HepG2 (cell line): ENCODE measurements at regions not wholly inside any gene's neighbourhood (a gene's known extent, or its start where the extent isn't known, plus 50 kb on each side); places are given as distances from the start of the nearest gene placed in this dataset.

Experiments
- ATAC-seq: fragments of 200-7000 bp; cut with Tn5 transposase; 3 replicates; pipeline ENCODE4 v1.9.1; 2020; ENCODE audit warnings: mild to moderate bottlenecking, moderate library complexity
- BruUV-seq: library from RNA; stranded (reverse); fragments of 400-500 nt; replicated peaks from 2 replicates; lab custom pipeline; 2021; lab: Mats Ljungman, UMichigan
- CTCF ChIA-PET: fragments of 300-600 bp; formaldehyde crosslinking; extraction: SDS; loops from one replicate; lab custom pipeline; 2021; ENCODE audit warnings: low total read pairs, inconsistent platforms, low intra/inter-chr PET ratio; lab: Yijun Ruan, JAX
- POLR2A ChIA-PET: fragments of 350-600 bp; sonication (Branson Sonifier 250); formaldehyde crosslinking; loops from one replicate; lab custom pipeline; 2020; ENCODE audit warnings: antibody characterized with exemption, inconsistent platforms; lab: Yijun Ruan, JAX
- DNase-seq: peaks from one replicate; pipeline ENCODE4 v3.0.0-alpha.2; 2015; ENCODE audit warnings: low spot score
- FAIRE-seq: peaks from 3 replicates; lab custom pipeline; 2011; peaks lifted over from hg19 to GRCh38; lab: Jason Lieb, UNC
- H2AFZ ChIP-seq: one replicate; pipeline ENCODE4 v1.6.1; 2011; ENCODE audit warnings: low read length, inconsistent platforms
- H3K27ac ChIP-seq: fragments of 300-600 bp; 3 replicates; pipeline ENCODE4 v1.8.0; 2011; ENCODE audit warnings: mixed run types, mild to moderate bottlenecking, mixed read lengths, low read length, inconsistent platforms; ENCODE audit not compliant: insufficient read depth; ENCODE audit errors: extremely low read length
- H3K27me3 ChIP-seq, 2 experiments: fragments of 200-600 bp in 1 of 2; 2 replicates in 1 of 2; 3 replicates in 1 of 2; pipeline versions ENCODE4 v1.6.0 to v1.8.0; 2011; ENCODE audit warnings: low read length in 2 of 2, mild to moderate bottlenecking in 2 of 2, moderate library complexity in 2 of 2, inconsistent platforms in 1 of 2; ENCODE audit not compliant: insufficient read depth in 2 of 2, control insufficient read depth in 1 of 2
- H3K36me3 ChIP-seq, 2 experiments: fragments of 200-600 bp in 1 of 2; replicated peaks in 1 of 2; 2 replicates in 1 of 2; 3 replicates in 1 of 2; pipeline versions ENCODE4 v1.5.1 to v1.8.0; 2011; ENCODE audit warnings: low read length in 2 of 2, inconsistent platforms in 1 of 2; ENCODE audit not compliant: insufficient read depth in 2 of 2, control insufficient read depth in 1 of 2
- H3K4me1 ChIP-seq: 2 replicates; pipeline ENCODE4 v1.5.1; 2012; ENCODE audit warnings: low read length, inconsistent platforms; ENCODE audit not compliant: insufficient read depth
- H3K4me2 ChIP-seq: 2 replicates; pipeline ENCODE4 v1.6.0; 2011; ENCODE audit warnings: low read depth, low read length, inconsistent platforms
- H3K4me3 ChIP-seq, 3 experiments: fragments of 200-600 bp in 1 of 3; sonication (generic), shearing (Covaris generic) in 1 of 3; replicated peaks in 1 of 3; 2 replicates each; pipeline ENCODE4 v1.5.1; 2011 to 2016; ENCODE audit warnings: low read length in 3 of 3, inconsistent platforms in 2 of 3, low read depth in 2 of 3, mild to moderate bottlenecking in 2 of 3, control low read depth in 1 of 3, mixed read lengths in 1 of 3; ENCODE audit not compliant: insufficient read depth in 1 of 3
- H3K79me2 ChIP-seq: one replicate; pipeline ENCODE4 v1.6.1; 2011; ENCODE audit warnings: low read length, inconsistent platforms; ENCODE audit not compliant: insufficient read depth
- H3K9ac ChIP-seq: 2 replicates; pipeline ENCODE4 v1.6.0; 2011; ENCODE audit warnings: mild to moderate bottlenecking, low read depth, low read length, inconsistent platforms; ENCODE audit not compliant: insufficient read depth
- H3K9me3 ChIP-seq: 2 replicates; pipeline ENCODE4 v1.5.1; 2012; ENCODE audit warnings: mild to moderate bottlenecking, low read length
- H4K20me1 ChIP-seq: 2 replicates; pipeline ENCODE4 v1.6.0; 2011; ENCODE audit warnings: inconsistent platforms, mild to moderate bottlenecking, low read length, moderate library complexity; ENCODE audit not compliant: insufficient read depth
- ARNTL ChIP-seq: sonication (generic); formaldehyde crosslinking; IDR thresholded peaks from 2 replicates; pipeline ENCODE4 v1.4.0; 2020; ENCODE audit warnings: mild to moderate bottlenecking, missing genetic modification reagents
- FOXK1 ChIP-seq: sonication (generic); formaldehyde crosslinking; IDR thresholded peaks from 2 replicates; pipeline ENCODE4 v1.4.0; 2020; ENCODE audit warnings: low read depth, missing genetic modification reagents, borderline replicate concordance
- KAT2B ChIP-seq: fragments of 150-350 bp; IDR thresholded peaks from 2 replicates; pipeline ENCODE4 v1.6.1; 2014; ENCODE audit warnings: low read depth, low read length, borderline replicate concordance
- SNAI1 ChIP-seq: sonication (generic); formaldehyde crosslinking; IDR thresholded peaks from 2 replicates; pipeline ENCODE4 v1.5.0; 2020; ENCODE audit warnings: mild to moderate bottlenecking, missing genetic modification reagents, borderline replicate concordance
- STAG1 ChIP-seq: sonication (generic); formaldehyde crosslinking; IDR thresholded peaks from 2 replicates; pipeline ENCODE4 v1.4.0; 2020; ENCODE audit warnings: missing genetic modification reagents
- SUZ12 ChIP-seq: fragments of 150-350 bp; IDR thresholded peaks from 2 replicates; pipeline ENCODE4 v1.6.1; 2014; ENCODE audit warnings: low read depth, low read length
- ZFP36L2 ChIP-seq: sonication (generic); formaldehyde crosslinking; IDR thresholded peaks from 2 replicates; pipeline ENCODE4 v1.4.0; 2020; ENCODE audit warnings: missing genetic modification reagents
- WGBS: methylation state at CpG from one replicate; pipeline ENCODE4 v1.1.6; 2017; ENCODE audit warnings: low lambda C conversion rate; 5-methylcytosine and 5-hydroxymethylcytosine counted together
- in situ Hi-C: cut with HindIII; loops from 2 replicates; pipeline ENCODE4 v1.10.0; 2017; ENCODE audit warnings: low pct_unique_long_range_greater_than_20kb; ENCODE audit not compliant: extremely low pct_ligation_motif_present
- intact Hi-C: fragments of 100-400 bp; cut with micrococcal nuclease; formaldehyde crosslinking; loops from one replicate; pipeline ENCODE4 v1.10.0; 2022; ENCODE audit not compliant: unreplicated experiment
- TF ChIP-seq, protein P1 (sequence below): sonication (generic); formaldehyde crosslinking; IDR thresholded peaks from 2 replicates; pipeline ENCODE4 v1.5.0; 2020; ENCODE audit warnings: mild to moderate bottlenecking, missing genetic modification reagents, moderate library complexity

DNA sequence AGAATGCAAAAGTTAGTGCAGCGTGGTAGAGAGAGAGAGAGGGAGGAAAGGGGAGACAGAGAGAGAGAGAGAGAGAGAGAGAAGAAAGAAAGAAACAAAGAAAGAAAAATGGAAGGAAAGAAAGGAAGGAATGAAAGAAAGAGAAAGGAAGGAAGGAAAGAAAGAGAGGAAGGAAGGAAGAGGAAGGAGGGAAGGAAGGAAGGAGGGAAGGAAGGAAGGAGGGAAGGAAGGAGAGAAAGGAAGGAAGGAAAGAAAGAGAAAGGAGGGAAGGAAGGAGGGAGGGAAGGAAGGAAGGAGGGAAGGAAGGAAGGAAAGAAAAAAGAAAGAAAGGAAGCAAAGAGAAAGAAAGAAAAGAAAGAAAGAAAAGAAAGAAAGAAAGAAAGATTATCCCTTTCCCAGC is 209.8 kb upstream of the MYO3A start (continued):
- TF ChIP-seq SUZ12, result no peak
- no peak for TF ChIP-seq ZFP36L2 (CRISPR knock-in tag)
- TF ChIP-seq KAT2B, result no peak
- no peak for TF ChIP-seq ARNTL (CRISPR knock-in tag)
- TF ChIP-seq FOXK1, result no peak

DNA sequence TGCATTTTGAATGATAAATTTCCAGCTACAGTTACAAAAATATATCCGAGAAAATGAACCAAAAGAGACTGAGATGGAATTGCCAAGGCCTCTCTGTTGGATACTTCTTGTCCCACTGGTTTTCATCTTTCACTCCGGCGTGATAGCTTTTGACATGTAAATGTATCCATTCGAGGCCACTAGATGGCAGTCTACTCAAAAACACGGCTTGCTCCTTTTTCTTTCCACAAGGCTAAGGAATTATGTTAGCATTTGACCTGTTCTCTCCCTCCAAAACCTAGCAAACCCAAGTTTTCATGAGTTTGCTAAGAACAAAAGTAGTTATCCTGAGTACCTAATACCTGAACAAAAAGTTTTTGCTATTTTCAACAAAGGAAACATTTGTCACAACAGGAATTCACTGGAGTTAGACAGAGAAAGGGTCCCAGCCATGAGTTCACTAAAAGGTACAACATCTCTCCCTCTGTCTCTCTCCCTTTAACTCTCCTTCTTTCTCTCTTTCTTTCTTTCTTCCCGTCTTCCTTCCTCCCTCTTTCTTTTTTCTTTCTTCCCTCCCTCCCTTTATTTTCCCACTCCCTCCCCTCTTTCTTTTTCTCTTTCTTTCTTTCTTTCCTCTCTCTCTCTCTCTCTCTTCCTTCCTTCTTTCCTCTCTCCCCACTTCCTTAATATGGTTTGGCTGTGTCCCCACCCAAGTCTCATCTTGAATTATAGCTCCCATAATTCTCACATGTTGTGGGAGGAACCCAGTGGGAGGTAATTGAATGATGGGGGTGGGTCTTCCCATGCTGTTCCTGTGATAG is 207.9 kb upstream of the MYO3A start:
- WGBS, result 2% methylated on average over 6 of the region's 6 CpGs
- no peaks in the 10 kb centered on the region for H3K36me3 ChIP-seq
- no peak overlapping the region for H3K27ac ChIP-seq
- FAIRE-seq (peak; percentile 71), DNase-seq (peak; percentile 47), ATAC-seq (peak; percentile 72)
- POLR2A ChIA-PET, result no interaction called here
- H3K9ac ChIP-seq, result no peak overlapping the region
- peak; percentile 53 for TF ChIP-seq STAG1 (CRISPR knock-in tag)
- TF ChIP-seq, protein P1, sequence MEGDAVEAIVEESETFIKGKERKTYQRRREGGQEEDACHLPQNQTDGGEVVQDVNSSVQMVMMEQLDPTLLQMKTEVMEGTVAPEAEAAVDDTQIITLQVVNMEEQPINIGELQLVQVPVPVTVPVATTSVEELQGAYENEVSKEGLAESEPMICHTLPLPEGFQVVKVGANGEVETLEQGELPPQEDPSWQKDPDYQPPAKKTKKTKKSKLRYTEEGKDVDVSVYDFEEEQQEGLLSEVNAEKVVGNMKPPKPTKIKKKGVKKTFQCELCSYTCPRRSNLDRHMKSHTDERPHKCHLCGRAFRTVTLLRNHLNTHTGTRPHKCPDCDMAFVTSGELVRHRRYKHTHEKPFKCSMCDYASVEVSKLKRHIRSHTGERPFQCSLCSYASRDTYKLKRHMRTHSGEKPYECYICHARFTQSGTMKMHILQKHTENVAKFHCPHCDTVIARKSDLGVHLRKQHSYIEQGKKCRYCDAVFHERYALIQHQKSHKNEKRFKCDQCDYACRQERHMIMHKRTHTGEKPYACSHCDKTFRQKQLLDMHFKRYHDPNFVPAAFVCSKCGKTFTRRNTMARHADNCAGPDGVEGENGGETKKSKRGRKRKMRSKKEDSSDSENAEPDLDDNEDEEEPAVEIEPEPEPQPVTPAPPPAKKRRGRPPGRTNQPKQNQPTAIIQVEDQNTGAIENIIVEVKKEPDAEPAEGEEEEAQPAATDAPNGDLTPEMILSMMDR (CRISPR knock-in tag), result peak; percentile 70
- TF ChIP-seq SNAI1 (CRISPR knock-in tag), result no peak
- H2AFZ ChIP-seq, result no peak overlapping the region
- no peak overlapping the region for H3K4me3 ChIP-seq
- no TSS peak for BruUV-seq
- H3K9me3 ChIP-seq, result no peaks in the 10 kb centered on the region
- H4K20me1 ChIP-seq, result no peaks in the 10 kb centered on the region
- no peaks in the 10 kb centered on the region for H3K4me1 ChIP-seq
- intact Hi-C loops, result no loop called here
- no peaks in the 10 kb centered on the region for H3K79me2 ChIP-seq
- peaks cover 0 to 1% of the 10 kb centered on the region in 2 experiments; a peak in 2 of 5 replicates for H3K27me3 ChIP-seq
- H3K4me2 ChIP-seq, result no peak overlapping the region
- in situ Hi-C loops, result loop anchor here (25.0 kb wide), 1 partner anchor 536 kb away; no protein-coding TSS in a partner anchor
- CTCF ChIA-PET, result interaction anchor here (1.3 kb wide), 1 partner anchor 544 kb away, joined by 4 read pairs; no protein-coding TSS in a partner anchor
